IMR-90 (cell line): ENCODE measurements at regions not wholly inside any gene's neighbourhood (a gene's known extent, or its start where the extent isn't known, plus 50 kb on each side); places are given as distances from the start of the nearest gene placed in this dataset.

ENCODE experiments used
- ATAC-seq: fragments of 200-7000 bp; cut with Tn5 transposase; 2 replicates; pipeline ENCODE4 v1.9.1; 2020; ENCODE audit warnings: low read depth, mild to moderate bottlenecking, moderate library complexity
- BruUV-seq: library from RNA; stranded (reverse); fragments of 400-500 nt; replicated peaks from 2 replicates; lab custom pipeline; 2021; lab: Mats Ljungman, UMichigan
- CTCF ChIA-PET: fragments of 300-600 bp; formaldehyde crosslinking; extraction: SDS; loops from one replicate; lab custom pipeline; 2021; ENCODE audit warnings: antibody characterized with exemption; lab: Yijun Ruan, JAX
- POLR2A ChIA-PET: fragments of 300-600 bp; sonication (Branson Sonifier 250); formaldehyde crosslinking; loops from one replicate; lab custom pipeline; 2022; ENCODE audit warnings: antibody characterized with exemption; ENCODE audit not compliant: unreplicated experiment; lab: Charles Lee
- DNase-seq: peaks from one replicate; pipeline ENCODE4 v3.0.0; 2013
- H2AFZ ChIP-seq: replicated peaks from 2 replicates; pipeline ENCODE3; 2013; ENCODE audit warnings: low read length, mild to moderate bottlenecking; ENCODE audit not compliant: poor library complexity
- H2AK5ac ChIP-seq: 2 replicates; pipeline ENCODE4 v1.6.1; 2013; ENCODE audit warnings: low read depth, low read length, inconsistent platforms
- H2AK9ac ChIP-seq: replicated peaks from 2 replicates; pipeline ENCODE3; 2013; ENCODE audit warnings: mild to moderate bottlenecking, low read depth, low read length, moderate library complexity; ENCODE audit not compliant: poor library complexity
- H2BK120ac ChIP-seq: 2 replicates; pipeline ENCODE4 v1.6.1; 2013; ENCODE audit warnings: low read depth, low read length, inconsistent platforms
- H2BK15ac ChIP-seq: 3 replicates; pipeline ENCODE4 v1.6.1; 2013; ENCODE audit warnings: low read depth, low read length, inconsistent platforms
- H2BK20ac ChIP-seq: 2 replicates; pipeline ENCODE4 v1.6.1; 2013; ENCODE audit warnings: low read depth, mild to moderate bottlenecking, inconsistent platforms, low read length, moderate library complexity
- H2BK5ac ChIP-seq: 2 replicates; pipeline ENCODE4 v1.6.1; 2013; ENCODE audit warnings: mild to moderate bottlenecking, low read depth, low read length, inconsistent platforms; ENCODE audit not compliant: poor library complexity, severe bottlenecking
- H3K14ac ChIP-seq: replicated peaks from 2 replicates; pipeline ENCODE4 v1.6.1; 2013; ENCODE audit warnings: low read depth, low read length, inconsistent platforms
- H3K18ac ChIP-seq: 2 replicates; pipeline ENCODE4 v1.6.1; 2013; ENCODE audit warnings: low read depth, low read length, control low read depth
- H3K23ac ChIP-seq: 2 replicates; pipeline ENCODE4 v1.6.1; 2013; ENCODE audit warnings: low read depth, low read length, inconsistent platforms
- H3K27ac ChIP-seq: 2 replicates; pipeline ENCODE4 v1.5.1; 2013; ENCODE audit warnings: mild to moderate bottlenecking, control low read depth, low read length; ENCODE audit not compliant: insufficient read depth
- H3K27me3 ChIP-seq: 2 replicates; pipeline ENCODE4 v1.6.1; 2013; ENCODE audit warnings: low read length; ENCODE audit not compliant: control insufficient read depth, insufficient read depth
- H3K36me3 ChIP-seq: 2 replicates; pipeline ENCODE4 v1.6.1; 2013; ENCODE audit warnings: low read length, mixed read lengths; ENCODE audit not compliant: control insufficient read depth, insufficient read depth
- H3K4ac ChIP-seq: 2 replicates; pipeline ENCODE4 v1.6.1; 2013; ENCODE audit warnings: low read depth, low read length, inconsistent platforms
- H3K4me1 ChIP-seq: 2 replicates; pipeline ENCODE4 v1.6.1; 2013; ENCODE audit warnings: low read length, mixed read lengths; ENCODE audit not compliant: control insufficient read depth, insufficient read depth
- H3K4me2 ChIP-seq: 2 replicates; pipeline ENCODE4 v1.6.1; 2013; ENCODE audit warnings: low read depth, mild to moderate bottlenecking, control low read depth, low read length, moderate library complexity
- H3K4me3 ChIP-seq: 2 replicates; pipeline ENCODE4 v1.5.1; 2013; ENCODE audit warnings: low read depth, mild to moderate bottlenecking, control low read depth, low read length, moderate library complexity; ENCODE audit not compliant: insufficient read depth
- H3K56ac ChIP-seq: 2 replicates; pipeline ENCODE4 v1.6.1; 2013; ENCODE audit warnings: low read length, inconsistent platforms; ENCODE audit not compliant: insufficient read depth; ENCODE audit errors: extremely low read depth
- H3K79me1 ChIP-seq, 2 experiments: 2 replicates each; pipeline ENCODE4 v1.6.1; 2013; ENCODE audit warnings: low read length in 2 of 2, inconsistent platforms in 1 of 2, low read depth in 1 of 2
- H3K9ac ChIP-seq: 2 replicates; pipeline ENCODE4 v1.6.1; 2013; ENCODE audit warnings: low read depth, low read length, control low read depth
- H3K9me1 ChIP-seq: 2 replicates; pipeline ENCODE4 v1.6.1; 2013; ENCODE audit warnings: low read length, inconsistent platforms; ENCODE audit not compliant: insufficient read depth
- H3K9me3 ChIP-seq: 2 replicates; pipeline ENCODE4 v1.6.1; 2013; ENCODE audit warnings: low read length; ENCODE audit not compliant: control insufficient read depth, insufficient read depth
- H4K20me1 ChIP-seq: 2 replicates; pipeline ENCODE4 v1.6.1; 2013; ENCODE audit warnings: low read length, inconsistent platforms; ENCODE audit not compliant: insufficient read depth
- H4K5ac ChIP-seq: 2 replicates; pipeline ENCODE4 v1.6.1; 2013; ENCODE audit warnings: mild to moderate bottlenecking, low read depth, low read length, control low read depth
- H4K8ac ChIP-seq, 2 experiments: 2 replicates each; pipeline ENCODE4 v1.6.1; 2013; ENCODE audit warnings: low read depth in 2 of 2, low read length in 2 of 2, control low read depth in 1 of 2, inconsistent platforms in 1 of 2
- H4K91ac ChIP-seq: 2 replicates; pipeline ENCODE4 v1.6.1; 2013; ENCODE audit warnings: low read depth, low read length, inconsistent platforms; ENCODE audit not compliant: insufficient read depth
- BHLHE40 ChIP-seq: fragments of 150-350 bp; IDR thresholded peaks from 2 replicates; pipeline ENCODE4 v1.6.1; 2016; ENCODE audit warnings: mild to moderate bottlenecking, low read depth, low read length
- CEBPB ChIP-seq: IDR thresholded peaks from 2 replicates; pipeline ENCODE4 v1.6.1; 2012; ENCODE audit warnings: low read depth, low read length, improper control_type of control experiment
- MAFK ChIP-seq: IDR thresholded peaks from 2 replicates; pipeline ENCODE4 v1.6.1; 2012; ENCODE audit warnings: low read depth, low read length, improper control_type of control experiment
- MAZ ChIP-seq: IDR thresholded peaks from 2 replicates; pipeline ENCODE4 v1.6.1; 2012; ENCODE audit warnings: low read depth, mild to moderate bottlenecking, low read length, improper control_type of control experiment, moderate library complexity, borderline replicate concordance
- MXI1 ChIP-seq: IDR thresholded peaks from 2 replicates; pipeline ENCODE4 v1.6.1; 2012; ENCODE audit warnings: low read depth, mild to moderate bottlenecking, low read length, moderate library complexity, borderline replicate concordance
- RAD21 ChIP-seq: IDR thresholded peaks from 2 replicates; pipeline ENCODE4 v1.6.1; 2012; ENCODE audit warnings: low read length, improper control_type of control experiment
- RCOR1 ChIP-seq: IDR thresholded peaks from 2 replicates; pipeline ENCODE4 v1.6.1; 2012; ENCODE audit warnings: mild to moderate bottlenecking, low read length, improper control_type of control experiment; ENCODE audit not compliant: insufficient replicate concordance
- RFX5 ChIP-seq: IDR thresholded peaks from 2 replicates; pipeline ENCODE4 v1.8.0; 2012; ENCODE audit warnings: low read depth, mild to moderate bottlenecking, low read length, moderate library complexity
- SMC3 ChIP-seq: fragments of 150-350 bp; IDR thresholded peaks from 2 replicates; pipeline ENCODE4 v1.6.1; 2016; ENCODE audit warnings: low read depth, mild to moderate bottlenecking, antibody characterized with exemption, low read length, moderate library complexity
- WGBS, 2 experiments: methylation state at CpG; one replicate each; pipeline versions ENCODE4 v1.1.5 to v1.1.7; 2013; ENCODE audit warnings: missing lambda C conversion rate in 2 of 2; ENCODE audit not compliant: insufficient read length in 1 of 2; ENCODE audit errors: extremely low coverage in 2 of 2; 5-methylcytosine and 5-hydroxymethylcytosine counted together
- dilution Hi-C: fragments of 300-500 bp; cut with HindIII; formaldehyde crosslinking; loops from one replicate; pipeline ENCODE4 v1.14.3; 2018; ENCODE audit warnings: low sequenced_read_pairs; ENCODE audit not compliant: unreplicated experiment
- in situ Hi-C: fragments of 300-500 bp; cut with MboI; formaldehyde crosslinking; loops from 3 replicates; pipeline ENCODE4 v1.14.3; 2019; ENCODE audit warnings: low sequenced_read_pairs, inconsistent platforms, mixed read lengths
- intact Hi-C: fragments of 100-400 bp; cut with micrococcal nuclease; formaldehyde crosslinking; loops from 2 replicates; pipeline ENCODE4 v1.10.0; 2022
- TF ChIP-seq, protein P1 (sequence below): fragments of 150-350 bp; IDR thresholded peaks from 2 replicates; pipeline ENCODE4 v1.6.1; 2016; ENCODE audit warnings: low read depth, mild to moderate bottlenecking, low read length, moderate library complexity, borderline replicate concordance
- TF ChIP-seq, protein P2 (sequence below): conservative IDR thresholded peaks from 2 replicates; pipeline ENCODE4 v1.5.1; 2012; ENCODE audit warnings: mild to moderate bottlenecking, low read depth, low read length, improper control_type of control experiment

DNA sequence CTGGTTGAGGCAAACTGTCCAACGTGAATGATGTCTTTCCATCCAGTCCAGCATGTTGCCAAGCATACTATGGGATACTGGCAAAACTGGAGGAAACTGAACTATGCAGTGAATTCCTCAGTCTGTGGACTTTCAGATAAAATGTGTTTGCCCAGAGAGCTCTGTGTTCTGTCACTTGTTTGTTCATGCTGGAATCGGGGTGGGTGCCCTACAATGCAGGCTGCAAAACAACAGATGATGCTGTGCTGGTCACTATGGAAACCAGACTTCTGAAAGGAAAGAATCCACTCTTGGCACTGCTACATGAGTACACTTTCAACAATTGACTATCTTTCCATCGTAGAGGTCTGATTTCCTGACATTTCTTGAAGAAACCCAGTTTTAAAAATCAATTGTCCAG is 272.5 kb upstream of the ARHGEF26 start:
- Histone ChIP-seq H3K79me1 (no peaks in the 10 kb centered on the region), H3K9ac (no peak overlapping the region), H3K9me3 (no peaks in the 10 kb centered on the region), H2AFZ (no peak overlapping the region), H4K91ac (no peak overlapping the region), H3K27me3 (no peaks in the 10 kb centered on the region), H2BK5ac (no peak overlapping the region), H3K9me1 (no peaks in the 10 kb centered on the region), H2AK5ac (no peak overlapping the region), H4K8ac (no peak overlapping the region), H3K23ac (no peak overlapping the region), H4K20me1 (no peaks in the 10 kb centered on the region), H3K4me3 (no peak overlapping the region), H3K4me1 (no peaks in the 10 kb centered on the region), H3K56ac (no peak overlapping the region), H2AK9ac (no peak overlapping the region), H2BK20ac (no peak overlapping the region), H3K4ac (no peak overlapping the region), H3K27ac (no peak overlapping the region), H3K18ac (no peak overlapping the region), H4K5ac (no peak overlapping the region), H2BK15ac (no peak overlapping the region), H3K36me3 (no peaks in the 10 kb centered on the region), H3K4me2 (no peak overlapping the region), H3K14ac (no peak overlapping the region), H2BK120ac (no peak overlapping the region)
- BruUV-seq, result no TSS peak
- ATAC-seq (no peak), DNase-seq (no peak)
- ChIA-PET CTCF (no interaction called here), POLR2A (no interaction called here)
- no peak for TF ChIP-seq SMC3
- no peak for TF ChIP-seq MXI1
- TF ChIP-seq RAD21, result no peak
- TF ChIP-seq RCOR1, result no peak
- TF ChIP-seq BHLHE40, result no peak
- TF ChIP-seq, protein P1, sequence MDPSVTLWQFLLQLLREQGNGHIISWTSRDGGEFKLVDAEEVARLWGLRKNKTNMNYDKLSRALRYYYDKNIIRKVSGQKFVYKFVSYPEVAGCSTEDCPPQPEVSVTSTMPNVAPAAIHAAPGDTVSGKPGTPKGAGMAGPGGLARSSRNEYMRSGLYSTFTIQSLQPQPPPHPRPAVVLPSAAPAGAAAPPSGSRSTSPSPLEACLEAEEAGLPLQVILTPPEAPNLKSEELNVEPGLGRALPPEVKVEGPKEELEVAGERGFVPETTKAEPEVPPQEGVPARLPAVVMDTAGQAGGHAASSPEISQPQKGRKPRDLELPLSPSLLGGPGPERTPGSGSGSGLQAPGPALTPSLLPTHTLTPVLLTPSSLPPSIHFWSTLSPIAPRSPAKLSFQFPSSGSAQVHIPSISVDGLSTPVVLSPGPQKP, result no peak
- TF ChIP-seq, protein P2, sequence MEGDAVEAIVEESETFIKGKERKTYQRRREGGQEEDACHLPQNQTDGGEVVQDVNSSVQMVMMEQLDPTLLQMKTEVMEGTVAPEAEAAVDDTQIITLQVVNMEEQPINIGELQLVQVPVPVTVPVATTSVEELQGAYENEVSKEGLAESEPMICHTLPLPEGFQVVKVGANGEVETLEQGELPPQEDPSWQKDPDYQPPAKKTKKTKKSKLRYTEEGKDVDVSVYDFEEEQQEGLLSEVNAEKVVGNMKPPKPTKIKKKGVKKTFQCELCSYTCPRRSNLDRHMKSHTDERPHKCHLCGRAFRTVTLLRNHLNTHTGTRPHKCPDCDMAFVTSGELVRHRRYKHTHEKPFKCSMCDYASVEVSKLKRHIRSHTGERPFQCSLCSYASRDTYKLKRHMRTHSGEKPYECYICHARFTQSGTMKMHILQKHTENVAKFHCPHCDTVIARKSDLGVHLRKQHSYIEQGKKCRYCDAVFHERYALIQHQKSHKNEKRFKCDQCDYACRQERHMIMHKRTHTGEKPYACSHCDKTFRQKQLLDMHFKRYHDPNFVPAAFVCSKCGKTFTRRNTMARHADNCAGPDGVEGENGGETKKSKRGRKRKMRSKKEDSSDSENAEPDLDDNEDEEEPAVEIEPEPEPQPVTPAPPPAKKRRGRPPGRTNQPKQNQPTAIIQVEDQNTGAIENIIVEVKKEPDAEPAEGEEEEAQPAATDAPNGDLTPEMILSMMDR, result no peak
- no peak for TF ChIP-seq RFX5
- no peak for TF ChIP-seq MAFK
- no peak for TF ChIP-seq CEBPB
- TF ChIP-seq MAZ, result no peak
- dilution Hi-C loops, result no loop called here
- 10% methylated on average over 2 of the region's 3 CpGs; no CpG with 5 or more reads in 1 of the 2 experiments for WGBS, 2 experiments
- intact Hi-C loops, result no loop called here
- in situ Hi-C loops, result no loop called here
